ENCODE measurements at regions not wholly inside any gene's neighbourhood (a gene's known extent, or its start where the extent isn't known, plus 50 kb on each side); places are given as distances from the start of the nearest gene placed in this dataset.

DNA sequence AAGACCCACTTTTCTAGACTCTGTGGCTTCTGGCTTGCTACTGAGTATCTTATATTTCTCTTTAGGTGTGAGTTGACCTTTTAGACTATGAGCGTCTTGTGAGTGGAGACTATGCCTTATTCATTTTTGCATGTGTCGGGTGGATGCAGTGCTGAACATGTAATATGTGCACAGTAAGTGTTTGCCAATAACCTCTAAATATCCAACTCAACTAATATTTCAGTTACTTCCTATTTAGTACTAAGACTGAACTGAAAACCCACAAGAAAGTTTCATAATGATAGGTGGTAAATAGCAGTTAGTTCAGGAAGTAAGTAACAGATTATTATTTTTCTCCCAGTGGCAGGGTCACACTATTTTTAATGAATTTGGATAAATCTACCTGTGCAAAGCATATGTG is 269.3 kb downstream of the KCNRG start:
- WGBS, 2 experiments (ENCODE audit: low coverage in 1 of 2, low lambda C conversion rate in 2 of 2, missing lambda C conversion rate in 2 of 2), result 66 to 69% methylated on average over 2 of the region's 2 CpGs
- no peak for DNase-seq

GRCh38 chr13:50285283-50285682 is 270.0 kb downstream of the KCNRG start:
- no peak overlapping the region for H3K4me3 ChIP-seq
- peaks cover 4% of the 10 kb centered on the region for H3K9me3 ChIP-seq (ENCODE audit: low read depth)
- H2AFZ ChIP-seq, result no peak overlapping the region
- H4K20me1 ChIP-seq (ENCODE audit: insufficient read depth), result no peaks in the 10 kb centered on the region
- no peak overlapping the region for H3K9ac ChIP-seq
- no peak for DNase-seq
- no peaks in the 10 kb centered on the region for H3F3A ChIP-seq (ENCODE audit: insufficient read depth)
- H3K79me2 ChIP-seq (ENCODE audit: insufficient read depth), result no peaks in the 10 kb centered on the region
- H3K27me3 ChIP-seq (replicated peaks; ENCODE audit: insufficient read depth), result no peaks in the 10 kb centered on the region; the same call in 1 of the 2 replicates
- H3K36me3 ChIP-seq (ENCODE audit: low read depth), result no peaks in the 10 kb centered on the region
- 88 to 93% methylated on average over 3 of the region's 3 CpGs for WGBS, 2 experiments (ENCODE audit: low coverage in 1 of 2, low lambda C conversion rate in 2 of 2, missing lambda C conversion rate in 2 of 2)
- in situ Hi-C loops (cut with MboI), result no loop called here
- no peak for TF ChIP-seq EZH2 (IDR thresholded peaks at IDR 0.05; ENCODE audit: insufficient read depth, poor library complexity, severe bottlenecking)
- TF ChIP-seq EZH2phosphoT487 (IDR thresholded peaks at IDR 0.05; ENCODE audit: insufficient read depth, low read depth), result no peak
- H3K4me2 ChIP-seq (ENCODE audit: unreplicated experiment), result no peak overlapping the region
- no peak overlapping the region for H3K27ac ChIP-seq
- no peaks in the 10 kb centered on the region for H3K9me2 ChIP-seq (ENCODE audit: insufficient read depth)
- no peaks in the 10 kb centered on the region for H3K4me1 ChIP-seq (ENCODE audit: insufficient read depth)

More for the DNA sequence above, 269.3 kb downstream of the KCNRG start:
- Histone ChIP-seq H2AFZ (no peak overlapping the region), H3K4me1 (ENCODE audit: insufficient read depth) (no peaks in the 10 kb centered on the region), H3K27ac (no peak overlapping the region), H3K9me2 (ENCODE audit: insufficient read depth) (no peaks in the 10 kb centered on the region), H3K79me2 (ENCODE audit: insufficient read depth) (no peaks in the 10 kb centered on the region), H4K20me1 (ENCODE audit: insufficient read depth) (no peaks in the 10 kb centered on the region), H3K27me3 (replicated peaks; ENCODE audit: insufficient read depth) (no peaks in the 10 kb centered on the region; the same call in 1 of the 2 replicates), H3K4me2 (ENCODE audit: unreplicated experiment) (no peak overlapping the region), H3K4me3 (no peak overlapping the region), H3F3A (ENCODE audit: insufficient read depth) (no peaks in the 10 kb centered on the region), H3K9me3 (ENCODE audit: low read depth) (peaks cover 4% of the 10 kb centered on the region), H3K36me3 (ENCODE audit: low read depth) (no peaks in the 10 kb centered on the region), H3K9ac (no peak overlapping the region)
- in situ Hi-C loops (cut with MboI), result no loop called here
- TF ChIP-seq EZH2phosphoT487 (IDR thresholded peaks at IDR 0.05; ENCODE audit: insufficient read depth, low read depth), result no peak
- no peak for TF ChIP-seq EZH2 (IDR thresholded peaks at IDR 0.05; ENCODE audit: insufficient read depth, poor library complexity, severe bottlenecking)

- H3K9ac ChIP-seq, result no peak overlapping the region
- no peaks in the 10 kb centered on the region for H3K9me2 ChIP-seq (ENCODE audit: insufficient read depth)
- no peaks in the 10 kb centered on the region for H3K4me1 ChIP-seq (ENCODE audit: insufficient read depth)
- no peak for DNase-seq
- H3K9me3 ChIP-seq (ENCODE audit: low read depth), result peaks cover under 1% of the 10 kb centered on the region
- no peak overlapping the region for H3K4me2 ChIP-seq (ENCODE audit: unreplicated experiment)
- in situ Hi-C loops (cut with MboI), result no loop called here
- H3K27me3 ChIP-seq (replicated peaks; ENCODE audit: insufficient read depth), result no peaks in the 10 kb centered on the region
- H3K4me3 ChIP-seq, result no peak overlapping the region
- TF ChIP-seq EZH2 (IDR thresholded peaks at IDR 0.05; ENCODE audit: insufficient read depth, poor library complexity, severe bottlenecking) (no peak), EZH2phosphoT487 (IDR thresholded peaks at IDR 0.05; ENCODE audit: insufficient read depth, low read depth) (no peak)
- H3K27ac ChIP-seq, result no peak overlapping the region
- H3K36me3 ChIP-seq (ENCODE audit: low read depth), result no peaks in the 10 kb centered on the region
- H3F3A ChIP-seq (ENCODE audit: insufficient read depth), result no peaks in the 10 kb centered on the region
- H4K20me1 ChIP-seq (ENCODE audit: insufficient read depth), result no peaks in the 10 kb centered on the region
- no peak overlapping the region for H2AFZ ChIP-seq
- no peaks in the 10 kb centered on the region for H3K79me2 ChIP-seq (ENCODE audit: insufficient read depth)
- WGBS, 2 experiments (ENCODE audit: low coverage in 1 of 2, low lambda C conversion rate in 2 of 2, missing lambda C conversion rate in 2 of 2), result 17 to 20% methylated on average over 3 of the region's 3 CpGs
Observed at GRCh38 chr13:50286324-50286723, 271.1 kb downstream of the KCNRG start.

DNA sequence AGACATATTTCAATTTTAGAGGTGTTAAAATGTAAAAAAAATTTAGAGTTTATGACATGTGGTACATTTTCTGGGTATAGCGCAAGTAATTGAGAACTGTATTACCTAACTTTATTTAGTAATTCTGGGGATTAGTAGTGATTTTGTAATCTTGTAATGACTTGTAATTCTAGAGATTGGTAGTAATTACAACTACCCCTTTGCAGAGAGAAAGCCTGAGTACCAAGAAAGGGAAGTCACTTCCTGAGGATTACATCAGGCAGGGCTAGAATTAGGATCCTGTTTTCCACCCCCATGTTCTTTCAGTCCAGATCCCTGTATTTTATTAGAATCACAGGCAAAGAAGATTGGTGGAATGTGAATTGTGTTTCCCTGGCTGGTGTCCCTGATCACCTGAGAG is 274.9 kb downstream of the KCNRG start:
- no peaks in the 10 kb centered on the region for H4K20me1 ChIP-seq (ENCODE audit: insufficient read depth)
- TF ChIP-seq EZH2 (IDR thresholded peaks at IDR 0.05; ENCODE audit: insufficient read depth, poor library complexity, severe bottlenecking) (no peak), EZH2phosphoT487 (IDR thresholded peaks at IDR 0.05; ENCODE audit: insufficient read depth, low read depth) (no peak)
- no peaks in the 10 kb centered on the region for H3K9me3 ChIP-seq (ENCODE audit: low read depth)
- no peak overlapping the region for H3K4me3 ChIP-seq
- H3K4me1 ChIP-seq (ENCODE audit: insufficient read depth), result no peaks in the 10 kb centered on the region; the same call in 1 of the 2 replicates
- H3K9ac ChIP-seq, result no peak overlapping the region
- H2AFZ ChIP-seq, result no peak overlapping the region
- H3K27ac ChIP-seq, result no peak overlapping the region
- WGBS, 2 experiments (ENCODE audit: low coverage in 1 of 2, low lambda C conversion rate in 2 of 2, missing lambda C conversion rate in 2 of 2), result 48 to 52% methylated on average over 1 of the region's 1 CpG
- H3K27me3 ChIP-seq (replicated peaks; ENCODE audit: insufficient read depth), result no peaks in the 10 kb centered on the region
- H3K4me2 ChIP-seq (ENCODE audit: unreplicated experiment), result no peak overlapping the region
- no peak for DNase-seq
- in situ Hi-C loops (cut with MboI), result no loop called here
- H3K9me2 ChIP-seq (ENCODE audit: insufficient read depth), result no peaks in the 10 kb centered on the region
- H3K36me3 ChIP-seq (ENCODE audit: low read depth), result no peaks in the 10 kb centered on the region
- H3K79me2 ChIP-seq (ENCODE audit: insufficient read depth), result no peaks in the 10 kb centered on the region
- H3F3A ChIP-seq (ENCODE audit: insufficient read depth), result no peaks in the 10 kb centered on the region

GRCh38 chr13:50291611-50292010 is 276.4 kb downstream of the KCNRG start:
- peak; percentile 22 for DNase-seq

More at GRCh38 chr13:50291611-50292010, 276.4 kb downstream of the KCNRG start:
- H3K4me2 ChIP-seq (ENCODE audit: unreplicated experiment), result no peak overlapping the region
- H3K27me3 ChIP-seq (replicated peaks; ENCODE audit: insufficient read depth), result no peaks in the 10 kb centered on the region
- no peaks in the 10 kb centered on the region for H4K20me1 ChIP-seq (ENCODE audit: insufficient read depth)
- no peaks in the 10 kb centered on the region; the same call in 1 of the 2 replicates for H3K4me1 ChIP-seq (ENCODE audit: insufficient read depth)
- no peaks in the 10 kb centered on the region for H3K36me3 ChIP-seq (ENCODE audit: low read depth)
- no peak overlapping the region for H2AFZ ChIP-seq
- no peak overlapping the region for H3K9ac ChIP-seq
- H3K9me2 ChIP-seq (ENCODE audit: insufficient read depth), result no peaks in the 10 kb centered on the region
- no peak overlapping the region for H3K27ac ChIP-seq
- in situ Hi-C loops (cut with MboI), result no loop called here
- H3K79me2 ChIP-seq (ENCODE audit: insufficient read depth), result no peaks in the 10 kb centered on the region
- H3K4me3 ChIP-seq, result no peak overlapping the region
- H3F3A ChIP-seq (ENCODE audit: insufficient read depth), result no peaks in the 10 kb centered on the region
- no peaks in the 10 kb centered on the region for H3K9me3 ChIP-seq (ENCODE audit: low read depth)
- TF ChIP-seq EZH2phosphoT487 (IDR thresholded peaks at IDR 0.05; ENCODE audit: insufficient read depth, low read depth), result no peak
- no peak for TF ChIP-seq EZH2 (IDR thresholded peaks at IDR 0.05; ENCODE audit: insufficient read depth, poor library complexity, severe bottlenecking)
- 50 to 60% methylated on average over 2 of the region's 2 CpGs for WGBS, 2 experiments (ENCODE audit: low coverage in 1 of 2, low lambda C conversion rate in 2 of 2, missing lambda C conversion rate in 2 of 2)

Measured in GM23248 (cell line).